Uterus (tissue), 3 donors: ENCODE measurements at regions not wholly inside any gene's neighbourhood (a gene's known extent, or its start where the extent isn't known, plus 50 kb on each side); places are given as distances from the start of the nearest gene placed in this dataset.

Source experiments
- DNase-seq, 2 donors: peaks; one replicate each; pipeline ENCODE4 v3.0.0-alpha.2; 2019 to 2020
- H3K27ac ChIP-seq, 2 donors: fragments of 200-600 bp; sonication (generic); 1 replicate in 1 of 2; 2 replicates in 1 of 2; pipeline ENCODE4 v1.5.1; 2016 to 2018
- H3K27me3 ChIP-seq, 2 donors: fragments of 200-600 bp; sonication (generic); one replicate each; pipeline ENCODE4 v1.5.1; 2018 to 2019; ENCODE audit warnings: control low read depth in 1 of 2
- H3K36me3 ChIP-seq, 2 donors: fragments of 200-600 bp; sonication (generic); one replicate each; pipeline ENCODE4 v1.5.1; 2019; ENCODE audit warnings: control low read depth in 1 of 2
- H3K4me1 ChIP-seq, 2 donors: fragments of 200-600 bp; sonication (generic); one replicate each; pipeline ENCODE4 v1.5.1; 2018 to 2019; ENCODE audit warnings: control low read depth in 1 of 2
- H3K4me3 ChIP-seq, 2 donors: fragments of 200-600 bp; sonication (generic); 1 replicate in 1 of 2; 2 replicates in 1 of 2; pipeline ENCODE4 v1.5.1; 2018 to 2019; ENCODE audit warnings: mild to moderate bottlenecking in 1 of 2
- H3K9me3 ChIP-seq, 2 donors: fragments of 200-600 bp; sonication (generic); one replicate each; pipeline ENCODE4 v1.5.1; 2019; ENCODE audit warnings: control low read depth in 1 of 2
- CTCF ChIP-seq, 4 experiments: fragments of 200-600 bp in 2 of 4; fragments of 450-650 bp in 2 of 4; sonication (generic) in 2 of 4; IDR thresholded peaks; one replicate each; pipeline ENCODE4 v1.5.1; 2016 to 2019; ENCODE audit warnings: antibody characterized with exemption in 4 of 4, mild to moderate bottlenecking in 2 of 4, moderate library complexity in 1 of 4
- POLR2A ChIP-seq, 2 donors: fragments of 450-650 bp; IDR thresholded peaks; one replicate each; pipeline ENCODE4 v1.6.1; 2016; ENCODE audit warnings: antibody characterized with exemption in 2 of 2, mild to moderate bottlenecking in 1 of 2, moderate library complexity in 1 of 2
- intact Hi-C: fragments of 100-400 bp; cut with DNase I; formaldehyde crosslinking; loops from one replicate; pipeline ENCODE4 v1.15.1; 2023; ENCODE audit warnings: low total_unique reads
- donor health status: DM: yes; HTN: yes; CAD: no.

DNA sequence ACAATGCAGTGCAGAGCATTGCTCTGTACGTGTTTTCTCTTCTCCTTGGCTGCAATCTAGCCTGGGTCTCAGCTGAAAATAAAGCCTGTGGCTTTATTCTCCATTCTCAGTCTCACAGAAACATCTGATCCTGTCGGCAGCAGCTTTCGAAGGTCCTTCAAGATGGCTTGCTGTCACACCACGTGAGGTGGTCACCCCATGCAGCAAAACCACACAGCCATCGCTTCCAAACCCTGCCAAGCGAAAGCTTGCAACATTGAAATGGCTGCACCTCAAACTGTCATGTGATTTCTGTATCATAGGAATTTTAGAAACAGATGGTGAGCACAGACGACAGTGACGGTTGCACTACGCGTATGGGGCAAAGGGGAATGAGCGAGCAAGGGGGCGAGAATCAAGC is 98.5 kb upstream of the SMARCA2 start:
- intact Hi-C loops, result no loop called here
- Histone ChIP-seq H3K9me3 (no peaks in the 10 kb centered on the region), H3K27ac (no peak overlapping the region), H3K27me3 (no peaks in the 10 kb centered on the region), H3K36me3 (no peaks in the 10 kb centered on the region), H3K4me1 (no peaks in the 10 kb centered on the region), H3K4me3 (no peak overlapping the region)
- TF ChIP-seq CTCF (IDR thresholded peaks at IDR 0.05), result no peak
- no peak for TF ChIP-seq POLR2A (IDR thresholded peaks at IDR 0.05)
- no peak for DNase-seq

DNA sequence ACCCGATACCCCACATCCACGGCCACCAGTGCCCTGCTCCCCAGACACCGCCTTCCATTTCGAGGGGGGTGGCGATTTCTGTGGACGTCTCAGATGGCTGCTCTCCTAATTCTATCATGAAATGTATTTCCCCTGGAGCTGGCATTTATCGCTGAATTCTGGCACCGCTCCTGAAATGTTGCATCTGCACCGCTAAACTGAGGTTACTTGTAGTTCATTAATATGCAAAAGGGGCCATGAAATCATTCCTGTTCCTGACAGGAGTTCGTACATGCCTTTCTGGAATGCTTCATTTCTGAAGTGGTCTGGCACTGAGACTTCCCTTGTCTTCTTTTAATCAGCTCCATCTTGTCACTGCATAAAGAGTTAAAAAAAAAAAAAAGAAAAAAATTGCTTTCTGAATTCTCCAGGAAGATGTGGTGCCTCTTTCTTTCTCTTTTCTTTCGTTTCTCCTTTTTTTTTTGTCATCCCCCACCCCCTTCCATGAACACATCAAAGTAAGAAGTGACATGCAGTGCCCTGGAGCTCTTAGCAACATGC is 97.7 kb upstream of the SMARCA2 start:
- Histone ChIP-seq H3K27me3 (no peaks in the 10 kb centered on the region), H3K36me3 (no peaks in the 10 kb centered on the region), H3K4me1 (no peaks in the 10 kb centered on the region), H3K27ac (no peak overlapping the region), H3K4me3 (no peak overlapping the region), H3K9me3 (no peaks in the 10 kb centered on the region)
- TF ChIP-seq POLR2A (IDR thresholded peaks at IDR 0.05) (no peak), CTCF (IDR thresholded peaks at IDR 0.05) (no peak)
- intact Hi-C loops, result no loop called here
- DNase-seq, result no peak

DNA sequence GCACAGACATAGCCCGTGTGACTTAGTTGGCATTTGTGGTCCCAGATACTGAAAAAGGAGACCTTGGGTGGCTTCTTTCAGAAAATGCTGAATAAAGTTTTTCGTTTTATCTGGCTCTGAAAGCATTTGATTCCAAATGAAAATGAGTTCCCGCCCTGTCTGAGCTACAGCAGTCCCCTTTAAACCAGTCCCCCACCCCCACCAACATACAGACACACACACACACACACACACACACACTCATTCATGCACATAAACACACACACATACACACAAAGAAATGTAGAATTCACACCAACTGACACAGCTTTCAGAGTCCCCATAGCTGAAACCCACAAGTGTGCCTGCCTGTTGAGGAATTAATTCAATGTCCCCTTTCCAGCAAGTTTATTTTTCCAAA is 97.0 kb upstream of the SMARCA2 start:
- H3K27me3 ChIP-seq, result no peaks in the 10 kb centered on the region
- intact Hi-C loops, result no loop called here
- no peaks in the 10 kb centered on the region for H3K36me3 ChIP-seq
- TF ChIP-seq CTCF (IDR thresholded peaks at IDR 0.05) (no peak), POLR2A (IDR thresholded peaks at IDR 0.05) (no peak)
- H3K4me3 ChIP-seq, result no peak overlapping the region
- no peak overlapping the region for H3K27ac ChIP-seq
- no peaks in the 10 kb centered on the region for H3K9me3 ChIP-seq
- no peak for DNase-seq
- H3K4me1 ChIP-seq, result no peaks in the 10 kb centered on the region

GRCh38 chr9:1918622-1919021 is 96.5 kb upstream of the SMARCA2 start:
- Histone ChIP-seq H3K4me3 (no peak overlapping the region), H3K27me3 (no peaks in the 10 kb centered on the region), H3K4me1 (no peaks in the 10 kb centered on the region), H3K36me3 (no peaks in the 10 kb centered on the region), H3K27ac (no peak overlapping the region), H3K9me3 (no peaks in the 10 kb centered on the region)
- no peak for DNase-seq
- TF ChIP-seq POLR2A (IDR thresholded peaks at IDR 0.05), result no peak
- no peak for TF ChIP-seq CTCF (IDR thresholded peaks at IDR 0.05)
- intact Hi-C loops, result no loop called here

- no peak for DNase-seq
- Histone ChIP-seq H3K27me3 (no peaks in the 10 kb centered on the region), H3K4me3 (no peak overlapping the region), H3K4me1 (no peaks in the 10 kb centered on the region), H3K9me3 (no peaks in the 10 kb centered on the region), H3K36me3 (no peaks in the 10 kb centered on the region), H3K27ac (no peak overlapping the region)
- intact Hi-C loops, result no loop called here
- no peak for TF ChIP-seq POLR2A (IDR thresholded peaks at IDR 0.05)
- no peak for TF ChIP-seq CTCF (IDR thresholded peaks at IDR 0.05)
Observed at GRCh38 chr9:1919229-1919628, 95.9 kb upstream of the SMARCA2 start.
